ENCODE measurements at regions not wholly inside any gene's neighbourhood (a gene's known extent, or its start where the extent isn't known, plus 50 kb on each side); places are given as distances from the start of the nearest gene placed in this dataset.

- TF ChIP-seq POLR2A (IDR thresholded peaks at IDR 0.05; ENCODE audit: low read length) (no peak), GATA1 (IDR thresholded peaks at IDR 0.05; ENCODE audit: low read depth, low read length) (no peak)
These were observed 72.8 kb downstream of the RPUSD4 start for GRCh38 chr11:126138636-126139035.

Data from erythroblast (primary cell).